ENCODE measurements at regions not wholly inside any gene's neighbourhood (a gene's known extent, or its start where the extent isn't known, plus 50 kb on each side); places are given as distances from the start of the nearest gene placed in this dataset.
A peak's percentile ranks its signal among the peaks of the same experiment; 100 is the strongest.
"Not testable (repeated sequence)": the region's sequence is repeated elsewhere in the genome, so short reads cannot be mapped to it uniquely, and the experiment has no call there.

DNA sequence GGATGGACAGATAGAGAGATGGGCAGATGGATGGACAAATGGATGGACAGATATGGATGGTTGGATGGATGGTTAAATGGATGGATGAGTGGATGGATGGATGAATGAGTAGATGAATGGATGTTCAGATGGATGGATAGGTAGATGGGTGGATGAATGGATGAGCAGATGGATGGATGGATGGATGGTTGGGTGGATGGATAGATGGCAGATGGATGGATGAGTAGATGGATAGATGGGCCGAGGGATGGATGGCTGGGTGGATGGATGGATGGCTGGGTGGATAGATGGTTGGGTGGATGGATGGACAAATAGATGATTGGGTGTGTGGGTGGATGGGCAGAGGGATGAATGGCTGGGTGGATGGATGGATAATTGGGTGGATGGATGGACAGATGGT, 98.9 kb upstream of the OTOS start:
- H3K36me3 ChIP-seq = no peaks in the 10 kb centered on the region
- no peak for ATAC-seq
- no peak for TF ChIP-seq POLR2A (IDR thresholded peaks at IDR 0.05)
- TF ChIP-seq, protein P1, sequence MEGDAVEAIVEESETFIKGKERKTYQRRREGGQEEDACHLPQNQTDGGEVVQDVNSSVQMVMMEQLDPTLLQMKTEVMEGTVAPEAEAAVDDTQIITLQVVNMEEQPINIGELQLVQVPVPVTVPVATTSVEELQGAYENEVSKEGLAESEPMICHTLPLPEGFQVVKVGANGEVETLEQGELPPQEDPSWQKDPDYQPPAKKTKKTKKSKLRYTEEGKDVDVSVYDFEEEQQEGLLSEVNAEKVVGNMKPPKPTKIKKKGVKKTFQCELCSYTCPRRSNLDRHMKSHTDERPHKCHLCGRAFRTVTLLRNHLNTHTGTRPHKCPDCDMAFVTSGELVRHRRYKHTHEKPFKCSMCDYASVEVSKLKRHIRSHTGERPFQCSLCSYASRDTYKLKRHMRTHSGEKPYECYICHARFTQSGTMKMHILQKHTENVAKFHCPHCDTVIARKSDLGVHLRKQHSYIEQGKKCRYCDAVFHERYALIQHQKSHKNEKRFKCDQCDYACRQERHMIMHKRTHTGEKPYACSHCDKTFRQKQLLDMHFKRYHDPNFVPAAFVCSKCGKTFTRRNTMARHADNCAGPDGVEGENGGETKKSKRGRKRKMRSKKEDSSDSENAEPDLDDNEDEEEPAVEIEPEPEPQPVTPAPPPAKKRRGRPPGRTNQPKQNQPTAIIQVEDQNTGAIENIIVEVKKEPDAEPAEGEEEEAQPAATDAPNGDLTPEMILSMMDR (IDR thresholded peaks at IDR 0.05 in 4 of 5, conservative IDR thresholded peaks at IDR 0.05 in 1 of 5) = no peak
- intact Hi-C loops (cut with DNase I; ENCODE audit: low total_unique reads) = no loop called here
- no peak overlapping the region for H3K4me3 ChIP-seq
- in situ Hi-C loops (cut with MboI; ENCODE audit: low sequenced_read_pairs in 4 of 4) = loop anchor here in 1 of 4 donors (25.0 kb wide), 1 partner anchor 198 kb away; the partner anchor contains the start of gene GPC1
- H3K9me3 ChIP-seq = no peaks in the 10 kb centered on the region
- no peak for DNase-seq
- peaks cover 35 to 38% of the 10 kb centered on the region in 2 donors for H3K4me1 ChIP-seq
- H3K27ac ChIP-seq = no peak overlapping the region
- H3K27me3 ChIP-seq = no peaks in the 10 kb centered on the region

DNA sequence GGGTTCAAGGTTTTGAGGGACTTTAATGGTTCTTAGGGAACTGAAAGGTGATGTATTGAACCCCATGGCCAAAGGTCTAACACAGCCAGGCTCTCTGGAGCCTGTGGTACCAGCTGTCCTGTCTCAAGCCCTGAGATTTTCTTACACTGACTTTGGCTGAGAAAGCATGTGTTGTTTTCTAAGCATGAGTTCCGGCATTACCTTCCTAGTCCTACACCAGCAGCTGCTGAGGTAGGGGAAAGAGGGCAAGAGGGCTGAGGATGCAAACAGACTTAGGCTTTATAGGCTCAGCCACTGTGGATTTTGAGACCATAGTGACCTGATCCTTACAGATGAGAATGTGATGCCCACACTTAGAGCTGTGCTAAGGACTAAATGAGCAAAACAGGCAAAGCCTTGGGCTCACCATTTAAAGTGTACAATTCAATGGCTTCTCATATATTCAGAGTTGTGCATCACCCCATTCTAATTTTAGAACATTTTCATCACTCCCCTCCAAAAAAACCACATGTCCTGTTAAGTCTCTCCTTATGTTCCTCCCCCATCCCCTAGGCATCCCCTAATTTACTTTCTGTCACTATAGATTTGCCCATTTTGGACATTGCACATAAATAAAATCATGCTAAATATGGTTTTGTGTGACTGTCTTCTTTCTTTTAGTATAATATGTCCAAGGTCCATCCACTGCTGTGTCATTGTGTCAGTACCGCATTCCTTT, 99.7 kb upstream of the OTOS start:
- no peaks in the 10 kb centered on the region for H3K9me3 ChIP-seq
- H3K27me3 ChIP-seq = no peaks in the 10 kb centered on the region
- in situ Hi-C loops (cut with MboI; ENCODE audit: low sequenced_read_pairs in 4 of 4) = loop anchor here in 1 of 4 donors (25.0 kb wide), 1 partner anchor 197 kb away; the partner anchor contains the start of gene GPC1
- ATAC-seq (no peak), DNase-seq (no peak)
- H3K4me1 ChIP-seq = peaks cover 26 to 39% of the 10 kb centered on the region in 2 donors
- no peaks in the 10 kb centered on the region for H3K36me3 ChIP-seq
- TF ChIP-seq, protein P1 (IDR thresholded peaks at IDR 0.05 in 4 of 5, conservative IDR thresholded peaks at IDR 0.05 in 1 of 5) = no peak
- no peak for TF ChIP-seq POLR2A (IDR thresholded peaks at IDR 0.05)
- H3K4me3 ChIP-seq = no peak overlapping the region
- intact Hi-C loops (cut with DNase I; ENCODE audit: low total_unique reads) = no loop called here
- peak overlapping the region in 2 of 4 donors; percentile 34 to 38 for H3K27ac ChIP-seq

GRCh38 chr2:240240781-240241180, 100.3 kb upstream of the OTOS start:
- no peak overlapping the region for H3K27ac ChIP-seq
- H3K4me3 ChIP-seq = no peak overlapping the region
- H3K36me3 ChIP-seq = no peaks in the 10 kb centered on the region
- H3K9me3 ChIP-seq = no peaks in the 10 kb centered on the region
- no peak for DNase-seq
- TF ChIP-seq, protein P1 (IDR thresholded peaks at IDR 0.05 in 4 of 5, conservative IDR thresholded peaks at IDR 0.05 in 1 of 5) = no peak
- no peak for TF ChIP-seq POLR2A (IDR thresholded peaks at IDR 0.05)
- no peak for ATAC-seq
- in situ Hi-C loops (cut with MboI; ENCODE audit: low sequenced_read_pairs in 4 of 4) = loop anchor here in 1 of 4 donors (25.0 kb wide), 1 partner anchor 197 kb away; the partner anchor contains the start of gene GPC1
- H3K27me3 ChIP-seq = no peaks in the 10 kb centered on the region
- intact Hi-C loops (cut with DNase I; ENCODE audit: low total_unique reads) = no loop called here
- H3K4me1 ChIP-seq = peaks cover 20 to 33% of the 10 kb centered on the region in 2 donors

DNA sequence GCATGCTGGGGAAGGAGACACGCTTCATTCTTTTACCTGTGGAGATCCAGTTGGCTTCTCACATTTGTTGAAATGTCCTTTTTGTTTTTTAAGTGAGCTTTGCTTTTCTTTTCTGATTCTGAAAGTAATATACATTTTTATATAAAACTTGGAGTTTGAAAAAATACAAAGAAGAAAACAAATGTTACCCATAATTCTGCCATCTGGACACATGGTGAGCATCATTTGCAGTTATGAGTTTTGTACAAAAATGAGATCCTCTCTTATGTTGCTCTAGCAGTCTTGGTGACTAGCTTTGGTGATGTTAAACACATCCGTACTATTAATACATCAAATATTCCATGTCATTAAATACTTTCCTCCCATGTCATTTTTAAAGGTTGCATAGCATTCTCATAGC, 101.1 kb upstream of the OTOS start:
- H3K4me1 ChIP-seq = peaks cover 12 to 33% of the 10 kb centered on the region in 2 donors
- no peak overlapping the region for H3K27ac ChIP-seq
- no peak for ATAC-seq
- no peak overlapping the region for H3K4me3 ChIP-seq
- TF ChIP-seq, protein P1 (IDR thresholded peaks at IDR 0.05 in 4 of 5, conservative IDR thresholded peaks at IDR 0.05 in 1 of 5) = no peak
- TF ChIP-seq POLR2A (IDR thresholded peaks at IDR 0.05) = no peak
- in situ Hi-C loops (cut with MboI; ENCODE audit: low sequenced_read_pairs in 4 of 4) = loop anchor here in 1 of 4 donors (25.0 kb wide), 1 partner anchor 196 kb away; the partner anchor contains the start of gene GPC1
- no peaks in the 10 kb centered on the region for H3K36me3 ChIP-seq
- DNase-seq = no peak
- intact Hi-C loops (cut with DNase I; ENCODE audit: low total_unique reads) = no loop called here
- H3K27me3 ChIP-seq = no peaks in the 10 kb centered on the region
- H3K9me3 ChIP-seq = no peaks in the 10 kb centered on the region

DNA sequence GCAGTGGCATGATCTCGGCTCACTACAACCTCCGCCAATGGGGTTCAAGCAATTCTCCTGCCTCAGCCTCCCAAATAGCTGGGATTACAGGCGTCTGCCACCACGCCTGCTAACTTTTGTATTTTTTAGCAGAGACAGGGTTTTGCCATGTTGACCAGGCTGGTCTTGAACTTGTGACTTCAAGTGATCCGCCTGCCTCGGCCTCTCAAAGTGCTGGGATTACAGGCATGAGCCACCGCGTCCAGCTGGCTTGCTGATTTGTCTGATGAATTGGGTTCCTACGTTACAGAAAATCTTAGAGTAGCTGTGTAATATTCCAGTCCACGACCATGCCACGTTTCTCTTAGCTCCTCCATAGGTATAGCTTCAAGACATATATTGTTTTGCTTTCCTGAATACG, 102.6 kb upstream of the OTOS start:
- H3K9me3 ChIP-seq; intact Hi-C loops (cut with DNase I; ENCODE audit: low total_unique reads); H3K36me3 ChIP-seq; H3K4me3 ChIP-seq; ATAC-seq; H3K27ac ChIP-seq; H3K27me3 ChIP-seq; DNase-seq: not testable (repeated sequence)
- H3K4me1 ChIP-seq = peaks cover 0 to 22% of the 10 kb centered on the region in 2 donors
- in situ Hi-C loops (cut with MboI; ENCODE audit: low sequenced_read_pairs in 4 of 4) = loop anchor here in 1 of 4 donors (25.0 kb wide), 1 partner anchor 194 kb away; the partner anchor contains the start of gene GPC1

Data from gastrocnemius medialis (tissue), 4 donors.